Calu3 (cell line): ENCODE measurements at regions not wholly inside any gene's neighbourhood (a gene's known extent, or its start where the extent isn't known, plus 50 kb on each side); places are given as distances from the start of the nearest gene placed in this dataset.
A peak's percentile ranks its signal among the peaks of the same experiment; 100 is the strongest.

ENCODE experiments used
- BruUV-seq: library from RNA; stranded (reverse); fragments of 400-500 nt; replicated peaks from 2 replicates; lab custom pipeline; 2021; lab: Mats Ljungman, UMichigan
- CTCF ChIA-PET: fragments of 300-600 bp; sonication (Branson Sonifier 250); formaldehyde crosslinking; loops from one replicate; lab custom pipeline; 2022; ENCODE audit warnings: antibody characterized with exemption; lab: Charles Lee
- DNase-seq: peaks from one replicate; pipeline ENCODE4 v3.0.0; 2022
- H3K27ac Mint-ChIP-seq: one replicate; pipeline ENCODE4 v1.8.0; 2022; ENCODE audit warnings: mixed read lengths; ENCODE audit not compliant: unreplicated experiment
- H3K27me3 Mint-ChIP-seq: one replicate; pipeline ENCODE4 v1.8.0; 2022; ENCODE audit warnings: mixed read lengths; ENCODE audit not compliant: unreplicated experiment
- H3K36me3 Mint-ChIP-seq: one replicate; pipeline ENCODE4 v1.8.0; 2022; ENCODE audit warnings: mild to moderate bottlenecking, moderate library complexity, mixed read lengths; ENCODE audit not compliant: insufficient read depth, unreplicated experiment
- H3K4me1 Mint-ChIP-seq: one replicate; pipeline ENCODE4 v1.8.0; 2022; ENCODE audit warnings: mild to moderate bottlenecking, low read depth, mixed read lengths; ENCODE audit not compliant: unreplicated experiment
- H3K4me3 Mint-ChIP-seq: one replicate; pipeline ENCODE4 v1.8.0; 2022; ENCODE audit warnings: mild to moderate bottlenecking, low read depth, moderate library complexity, mixed read lengths; ENCODE audit not compliant: unreplicated experiment
- H3K9me3 Mint-ChIP-seq: one replicate; pipeline ENCODE4 v1.8.0; 2022; ENCODE audit warnings: low read depth, mixed read lengths; ENCODE audit not compliant: unreplicated experiment
- CTCF ChIP-seq: fragments of 200-600 bp; IDR thresholded peaks from one replicate; pipeline ENCODE4 v1.8.0; 2022; ENCODE audit warnings: antibody characterized with exemption; ENCODE audit not compliant: unreplicated experiment
- intact Hi-C: fragments of 100-400 bp; cut with micrococcal nuclease; formaldehyde crosslinking; loops from one replicate; pipeline ENCODE4 v1.10.0; 2022; ENCODE audit not compliant: unreplicated experiment

- Mint-ChIP-seq H3K9me3 (no peaks in the 10 kb centered on the region), H3K27me3 (peaks cover 44% of the 10 kb centered on the region), H3K27ac (no peak overlapping the region), H3K4me3 (no peak overlapping the region), H3K36me3 (no peaks in the 10 kb centered on the region), H3K4me1 (no peaks in the 10 kb centered on the region)
- no peak for TF ChIP-seq CTCF
- no peak for DNase-seq
- BruUV-seq: no TSS peak
- intact Hi-C loops: loop anchor here (2.0 to 5.0 kb wide), 2 partner anchors 443 to 562 kb away; no protein-coding TSS in a partner anchor
- CTCF ChIA-PET: interaction anchor here (0.6 kb wide), 1 partner anchor 532 kb away, joined by 3 read pairs; no protein-coding TSS in a partner anchor
Measured at GRCh38 chr6:128808856-128809255, 74.1 kb upstream of the LAMA2 start.

- Mint-ChIP-seq H3K9me3 (no peaks in the 10 kb centered on the region), H3K4me3 (no peak overlapping the region), H3K27ac (no peak overlapping the region), H3K36me3 (no peaks in the 10 kb centered on the region), H3K27me3 (peaks cover 31% of the 10 kb centered on the region), H3K4me1 (no peaks in the 10 kb centered on the region)
- CTCF ChIA-PET: interaction anchor here (1.0 kb wide), 2 partner anchors 445 to 563 kb away, joined by 7 to 11 read pairs; no protein-coding TSS in a partner anchor
- intact Hi-C loops: loop anchor here (5.0 kb wide), 1 partner anchor 445 kb away; no protein-coding TSS in a partner anchor
- BruUV-seq: no TSS peak
- TF ChIP-seq CTCF: peak; percentile 46
- no peak for DNase-seq
Measured at GRCh38 chr6:128807577-128807976, 75.4 kb upstream of the LAMA2 start.

DNA sequence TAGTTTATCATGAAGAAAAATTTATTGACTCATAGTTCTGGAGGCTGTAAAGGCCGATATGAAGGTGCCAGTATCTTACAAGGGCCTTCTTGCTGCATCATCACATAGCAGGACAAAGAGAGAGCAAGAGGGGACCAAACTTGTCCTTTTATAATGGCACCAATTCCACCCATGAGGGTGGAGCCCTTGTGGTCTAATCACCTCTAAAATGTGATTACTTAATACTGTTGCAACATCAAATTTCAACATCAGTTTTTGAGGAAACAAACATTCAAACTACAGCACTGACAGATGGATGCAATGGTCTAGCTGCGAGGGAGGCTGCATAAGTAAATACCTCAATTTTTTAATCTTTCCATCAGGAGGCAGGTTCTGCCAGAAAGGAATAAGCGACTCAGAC lies 76.7 kb upstream of the LAMA2 start:
- H3K36me3 Mint-ChIP-seq: no peaks in the 10 kb centered on the region
- CTCF ChIA-PET: no interaction called here
- H3K27ac Mint-ChIP-seq: no peak overlapping the region
- BruUV-seq: no TSS peak
- TF ChIP-seq CTCF: no peak
- H3K4me1 Mint-ChIP-seq: no peaks in the 10 kb centered on the region
- intact Hi-C loops: loop anchor here (5.0 kb wide), 1 partner anchor 446 kb away; no protein-coding TSS in a partner anchor
- H3K27me3 Mint-ChIP-seq: peaks cover 18% of the 10 kb centered on the region
- H3K9me3 Mint-ChIP-seq: peaks cover 2% of the 10 kb centered on the region
- no peak overlapping the region for H3K4me3 Mint-ChIP-seq
- DNase-seq: no peak

- intact Hi-C loops: no loop called here
- CTCF ChIA-PET: no interaction called here
- Mint-ChIP-seq H3K27ac (no peak overlapping the region), H3K27me3 (no peaks in the 10 kb centered on the region), H3K9me3 (peaks cover 2% of the 10 kb centered on the region), H3K4me3 (no peak overlapping the region), H3K36me3 (no peaks in the 10 kb centered on the region), H3K4me1 (no peaks in the 10 kb centered on the region)
- TF ChIP-seq CTCF: no peak
- no TSS peak for BruUV-seq
- no peak for DNase-seq
Measured at GRCh38 chr6:128803911-128804310, 79.0 kb upstream of the LAMA2 start.
